GM12891 (cell line): ENCODE measurements at regions not wholly inside any gene's neighbourhood (a gene's known extent, or its start where the extent isn't known, plus 50 kb on each side); places are given as distances from the start of the nearest gene placed in this dataset.
"Not testable (repeated sequence)": the region's sequence is repeated elsewhere in the genome, so short reads cannot be mapped to it uniquely, and the experiment has no call there.

Experiments
- DNase-seq: peaks from one replicate; pipeline ENCODE4 v3.0.0; 2011; ENCODE audit warnings: low spot score; ENCODE audit not compliant: insufficient read length
- FAIRE-seq: peaks from 2 replicates; lab custom pipeline; 2011; peaks lifted over from hg19 to GRCh38; lab: Jason Lieb, UNC
- PAX5 ChIP-seq: IDR thresholded peaks from 2 replicates; pipeline ENCODE4 v1.6.1; 2011; ENCODE audit warnings: low read length, moderate library complexity, mild to moderate bottlenecking; ENCODE audit not compliant: insufficient read depth, severe bottlenecking
- POLR2A ChIP-seq: IDR thresholded peaks from 2 replicates; pipeline ENCODE4 v1.6.1; 2011; ENCODE audit warnings: low read depth, low read length, control low read depth
- POLR2AphosphoS5 ChIP-seq: IDR thresholded peaks from 2 replicates; pipeline ENCODE4 v1.6.1; 2011; ENCODE audit warnings: low read depth, low read length, control low read depth
- POU2F2 ChIP-seq: IDR thresholded peaks from 2 replicates; pipeline ENCODE4 v1.6.1; 2011; ENCODE audit warnings: low read depth, mild to moderate bottlenecking, control low read depth, low read length, moderate library complexity
- SPI1 ChIP-seq: IDR thresholded peaks from 2 replicates; pipeline ENCODE4 v1.6.1; 2011; ENCODE audit warnings: low read depth, low read length, control low read depth
- TAF1 ChIP-seq: IDR thresholded peaks from 2 replicates; pipeline ENCODE4 v1.6.1; 2011; ENCODE audit warnings: low read depth, low read length, control low read depth

- FAIRE-seq (no peak), DNase-seq (no peak)
- TF ChIP-seq POLR2AphosphoS5: no peak
- no peak for TF ChIP-seq POLR2A
- TF ChIP-seq SPI1: no peak
- no peak for TF ChIP-seq PAX5
- TF ChIP-seq TAF1: no peak
- no peak for TF ChIP-seq POU2F2
Observed at GRCh38 chrX:104513162-104513561, 52.8 kb upstream of the IL1RAPL2 start.

DNA sequence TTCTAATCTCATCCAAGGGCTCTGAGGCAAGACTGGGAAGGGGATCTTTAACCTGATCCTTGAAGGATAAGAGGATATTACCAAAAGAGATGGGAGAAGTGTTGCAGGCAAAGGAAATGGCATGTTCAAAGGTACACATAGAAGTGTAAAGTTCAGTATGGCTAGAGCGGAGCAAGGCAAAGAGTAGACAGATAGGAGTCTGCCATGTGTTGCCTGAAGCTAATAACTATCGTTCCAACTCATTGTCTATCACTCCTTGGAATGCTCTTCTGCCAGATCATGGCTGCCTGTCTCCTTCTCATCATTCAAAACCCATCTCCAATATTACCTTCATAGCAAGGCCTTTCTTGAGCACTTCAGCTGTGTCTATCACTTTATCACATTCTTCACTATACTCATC, 55.2 kb upstream of the IL1RAPL2 start:
- TF ChIP-seq SPI1: no peak
- TF ChIP-seq POLR2A: no peak
- no peak for TF ChIP-seq PAX5
- no peak for TF ChIP-seq POLR2AphosphoS5
- TF ChIP-seq TAF1: no peak
- no peak for TF ChIP-seq POU2F2
- DNase-seq (no peak), FAIRE-seq (no peak)

- DNase-seq (no peak), FAIRE-seq (no peak)
- TF ChIP-seq SPI1 (no peak), TAF1 (no peak), POLR2AphosphoS5 (no peak), POU2F2 (no peak), PAX5 (no peak), POLR2A (no peak)
Observed at GRCh38 chrX:104502460-104502859, 63.5 kb upstream of the IL1RAPL2 start.

GRCh38 chrX:104488811-104489210, 77.2 kb upstream of the IL1RAPL2 start:
- no peak for FAIRE-seq
- no peak for DNase-seq
- no peak for TF ChIP-seq POLR2AphosphoS5
- no peak for TF ChIP-seq PAX5
- TF ChIP-seq POU2F2: no peak
- TF ChIP-seq TAF1: no peak
- no peak for TF ChIP-seq POLR2A
- TF ChIP-seq SPI1: no peak

GRCh38 chrX:104486691-104487090, 79.3 kb upstream of the IL1RAPL2 start:
- TF ChIP-seq POLR2A (no peak), SPI1 (no peak), POLR2AphosphoS5 (no peak), PAX5 (no peak), POU2F2 (no peak), TAF1 (no peak)
- no peak for DNase-seq
- no peak for FAIRE-seq

DNA sequence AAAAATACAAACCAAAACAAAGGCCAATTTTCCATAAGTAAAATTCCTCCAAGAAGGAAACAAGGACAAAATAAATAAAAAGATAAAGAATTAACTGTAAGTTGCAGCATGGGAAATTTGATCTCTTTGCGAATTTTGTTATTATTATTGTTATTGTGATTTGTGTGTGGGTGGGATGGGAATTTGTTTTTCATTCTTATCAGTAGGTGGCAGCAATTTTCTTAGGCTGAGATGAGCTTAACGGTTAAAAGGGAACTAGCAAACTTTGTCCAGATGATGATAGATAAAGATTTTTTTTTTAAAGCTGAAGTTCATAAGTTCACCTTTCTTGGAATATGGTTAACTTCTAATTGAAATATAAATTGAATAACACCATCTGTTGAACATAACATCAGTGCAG, 83.2 kb upstream of the IL1RAPL2 start:
- TF ChIP-seq POLR2AphosphoS5: no peak
- TF ChIP-seq SPI1: no peak
- no peak for TF ChIP-seq POU2F2
- TF ChIP-seq POLR2A: no peak
- no peak for TF ChIP-seq TAF1
- no peak for TF ChIP-seq PAX5
- FAIRE-seq (no peak), DNase-seq (no peak)

DNA sequence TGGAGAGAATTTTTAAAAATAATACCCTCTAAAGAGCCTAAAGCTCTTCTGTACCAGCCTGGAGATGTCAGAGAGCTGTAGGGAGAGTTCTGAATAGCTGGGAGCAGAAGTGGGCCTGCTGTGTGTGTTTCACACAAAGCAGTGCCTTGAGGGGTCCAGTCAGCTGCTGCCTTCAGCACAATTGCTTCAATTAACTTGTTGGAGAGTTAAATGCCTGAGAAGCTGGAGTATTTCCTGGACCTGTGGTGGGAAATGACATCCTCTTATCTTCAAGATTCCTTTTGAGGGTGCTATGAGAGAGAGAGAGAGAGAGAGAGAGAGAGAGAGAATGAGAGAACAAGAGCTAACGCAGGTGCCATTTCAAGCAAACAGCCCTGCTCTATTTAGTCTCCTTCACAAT, 96.2 kb upstream of the IL1RAPL2 start:
- TF ChIP-seq POLR2A: no peak
- TF ChIP-seq TAF1: no peak
- TF ChIP-seq POU2F2: no peak
- TF ChIP-seq POLR2AphosphoS5: no peak
- no peak for TF ChIP-seq SPI1
- no peak for TF ChIP-seq PAX5
- no peak for FAIRE-seq
- no peak for DNase-seq

- TF ChIP-seq PAX5 (no peak), POLR2AphosphoS5 (no peak), SPI1 (no peak), POLR2A (no peak), TAF1 (no peak), POU2F2 (no peak)
- DNase-seq: no peak
- no peak for FAIRE-seq
Observed at GRCh38 chrX:104459796-104460195, 106.2 kb upstream of the IL1RAPL2 start.

DNA sequence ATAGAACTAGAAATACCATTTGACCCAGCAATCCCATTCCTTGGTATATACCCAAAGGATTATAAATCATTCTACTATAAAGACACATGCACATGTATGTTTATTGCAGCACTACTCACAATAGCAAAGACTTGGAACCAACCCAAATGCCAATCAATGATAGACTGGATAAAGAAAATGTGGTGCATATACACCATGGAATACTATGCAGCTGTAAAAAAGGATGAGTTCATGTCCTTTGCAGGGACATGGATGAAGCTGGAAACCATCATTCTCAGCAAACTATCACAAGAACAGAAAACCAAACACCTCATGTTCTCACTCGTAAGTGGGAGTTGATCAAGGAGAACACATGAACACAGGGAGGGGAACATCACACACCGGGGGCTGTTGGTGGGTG, 108.9 kb upstream of the IL1RAPL2 start:
- DNase-seq, FAIRE-seq: not testable (repeated sequence)

DNA sequence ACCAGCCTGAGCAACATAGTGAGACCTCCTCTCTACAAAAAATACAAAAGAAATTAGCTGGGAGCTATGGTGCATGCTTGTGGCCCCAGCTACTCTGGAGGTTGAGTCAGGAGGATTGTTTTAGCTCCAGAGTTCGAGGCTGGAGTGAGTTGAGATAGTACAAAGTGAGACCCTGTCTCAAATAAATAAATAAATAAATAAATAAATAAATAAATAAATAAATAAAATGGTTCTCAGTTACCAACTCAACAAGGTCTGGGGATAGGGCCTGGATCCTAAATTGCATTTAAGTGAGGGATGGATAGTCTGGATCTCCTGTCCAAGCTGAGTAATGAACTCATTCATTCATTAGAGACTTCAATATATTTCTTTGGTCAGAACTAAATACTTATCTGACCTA, 115.7 kb upstream of the IL1RAPL2 start:
- TF ChIP-seq PAX5 (no peak), TAF1 (no peak), SPI1 (no peak), POU2F2 (no peak), POLR2A (no peak), POLR2AphosphoS5 (no peak)
- DNase-seq (no peak), FAIRE-seq (no peak)

DNA sequence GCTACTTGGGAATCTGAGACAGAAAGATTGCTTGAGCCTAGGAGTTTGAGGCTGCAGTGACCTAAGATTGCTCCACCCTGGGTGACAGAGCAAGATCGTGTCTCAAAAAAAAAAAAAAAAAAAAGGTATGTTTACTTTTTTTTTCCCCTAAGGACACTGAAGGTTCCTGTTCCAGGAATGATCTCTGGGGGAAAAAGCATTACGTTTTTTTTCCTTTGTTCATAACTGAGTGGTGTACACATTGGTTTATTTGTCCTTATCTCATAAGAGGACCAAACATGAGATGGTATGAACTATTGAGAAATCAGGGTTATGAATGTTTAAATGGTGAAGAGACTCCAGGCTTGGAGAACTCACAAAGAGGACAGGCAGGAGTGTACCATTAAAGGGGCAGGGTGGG, 120.4 kb upstream of the IL1RAPL2 start:
- TF ChIP-seq TAF1 (no peak), POLR2A (no peak), SPI1 (no peak), POLR2AphosphoS5 (no peak), POU2F2 (no peak)
- FAIRE-seq (no peak), DNase-seq (no peak)
